ENCODE measurements at regions not wholly inside any gene's neighbourhood (a gene's known extent, or its start where the extent isn't known, plus 50 kb on each side); places are given as distances from the start of the nearest gene placed in this dataset.

DNA sequence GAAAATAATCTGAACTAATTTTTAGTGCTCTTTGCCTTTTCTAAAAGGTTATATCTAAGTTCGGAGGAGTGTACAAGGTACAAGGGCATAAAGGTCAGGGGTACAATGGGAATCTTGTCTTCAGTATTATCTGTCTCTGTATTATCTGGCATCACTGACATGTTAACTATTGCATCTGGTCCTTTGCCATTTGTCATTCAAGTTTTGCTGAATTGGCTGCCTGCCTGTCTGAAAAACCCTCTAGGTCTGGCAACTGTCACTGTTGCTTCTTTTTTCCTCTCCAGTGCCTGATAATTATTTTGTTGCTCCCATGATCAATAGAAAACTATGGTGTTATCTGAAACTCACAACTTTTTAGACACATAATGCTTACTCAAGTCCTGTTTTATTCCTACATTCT is 112.5 kb upstream of the STK26 start:
- DNase-seq = no peak

DNA sequence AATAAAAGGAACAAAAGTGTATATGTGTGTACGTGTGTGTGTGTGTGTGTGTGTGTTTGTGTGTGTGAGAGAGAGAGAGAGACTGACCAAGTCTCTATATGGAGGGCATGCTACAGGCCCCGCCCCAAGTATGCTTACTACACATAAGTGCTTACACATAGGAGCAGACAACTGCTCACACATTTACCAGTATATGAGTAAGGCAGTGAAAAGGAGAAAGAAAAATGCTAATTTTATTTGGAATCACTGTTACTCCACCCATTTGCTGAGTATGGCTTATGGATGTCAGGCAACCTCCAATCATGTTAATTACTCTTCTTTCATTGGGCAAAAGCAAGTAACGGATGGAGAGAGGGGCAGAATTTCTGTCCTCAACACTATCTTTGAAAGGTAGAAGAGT is 107.6 kb upstream of the STK26 start:
- no peak for DNase-seq

GRCh38 chrX:131917588-131917987 is 105.5 kb upstream of the STK26 start:
- no peak for DNase-seq

DNA sequence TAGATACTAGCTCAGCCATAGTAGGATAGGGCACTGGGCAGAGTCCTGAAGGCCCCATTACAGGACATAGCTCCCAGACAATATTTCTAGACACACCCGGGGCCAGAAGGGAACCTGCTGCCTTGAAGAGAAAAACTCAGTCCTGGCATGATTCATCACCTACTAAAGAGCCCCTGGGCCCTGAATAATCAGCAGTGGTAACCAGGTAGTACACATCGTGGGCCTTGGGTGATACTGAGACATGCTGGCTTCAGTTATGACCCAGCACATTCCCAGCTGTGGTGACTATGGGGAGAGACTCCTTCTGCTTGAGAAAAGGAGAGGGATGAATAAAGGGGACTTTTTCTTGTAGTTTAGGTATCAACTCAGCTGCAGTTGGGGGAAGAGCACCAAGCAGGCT is 104.3 kb upstream of the STK26 start:
- no peak for DNase-seq

DNA sequence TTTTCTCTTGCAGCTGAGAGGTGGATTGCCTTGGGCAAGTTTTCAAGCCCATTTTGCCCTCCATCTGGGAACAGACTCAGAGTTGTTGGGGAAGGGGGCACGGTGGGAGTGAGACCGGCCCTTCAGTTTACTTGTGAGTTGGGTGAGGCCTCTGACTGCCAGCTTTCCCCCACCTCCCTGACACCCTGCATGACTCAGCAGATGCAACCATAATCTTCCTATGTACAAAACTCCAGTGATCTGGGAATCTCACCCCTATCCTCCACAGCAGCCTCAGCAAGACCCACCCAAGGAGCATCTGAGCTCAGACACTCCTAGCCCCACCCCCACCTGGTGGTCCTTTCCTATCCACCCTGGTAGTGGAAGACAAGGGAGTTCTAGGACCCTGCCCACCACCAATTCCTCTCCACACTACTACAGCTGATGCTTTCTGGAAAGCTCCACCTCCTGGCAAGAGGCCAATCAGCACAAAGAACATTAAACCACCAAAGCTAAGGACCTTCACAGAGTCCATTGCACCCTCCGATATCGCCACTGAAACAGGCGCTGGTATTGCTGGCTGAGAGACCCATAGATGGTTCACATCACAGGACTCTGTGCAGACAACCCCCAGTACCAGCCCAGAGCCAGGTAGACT is 99.4 kb upstream of the STK26 start:
- DNase-seq = no peak

GRCh38 chrX:131938749-131939148 is 84.4 kb upstream of the STK26 start:
- DNase-seq = no peak

GRCh38 chrX:131942034-131942433 is 81.1 kb upstream of the STK26 start:
- no peak for DNase-seq

DNA sequence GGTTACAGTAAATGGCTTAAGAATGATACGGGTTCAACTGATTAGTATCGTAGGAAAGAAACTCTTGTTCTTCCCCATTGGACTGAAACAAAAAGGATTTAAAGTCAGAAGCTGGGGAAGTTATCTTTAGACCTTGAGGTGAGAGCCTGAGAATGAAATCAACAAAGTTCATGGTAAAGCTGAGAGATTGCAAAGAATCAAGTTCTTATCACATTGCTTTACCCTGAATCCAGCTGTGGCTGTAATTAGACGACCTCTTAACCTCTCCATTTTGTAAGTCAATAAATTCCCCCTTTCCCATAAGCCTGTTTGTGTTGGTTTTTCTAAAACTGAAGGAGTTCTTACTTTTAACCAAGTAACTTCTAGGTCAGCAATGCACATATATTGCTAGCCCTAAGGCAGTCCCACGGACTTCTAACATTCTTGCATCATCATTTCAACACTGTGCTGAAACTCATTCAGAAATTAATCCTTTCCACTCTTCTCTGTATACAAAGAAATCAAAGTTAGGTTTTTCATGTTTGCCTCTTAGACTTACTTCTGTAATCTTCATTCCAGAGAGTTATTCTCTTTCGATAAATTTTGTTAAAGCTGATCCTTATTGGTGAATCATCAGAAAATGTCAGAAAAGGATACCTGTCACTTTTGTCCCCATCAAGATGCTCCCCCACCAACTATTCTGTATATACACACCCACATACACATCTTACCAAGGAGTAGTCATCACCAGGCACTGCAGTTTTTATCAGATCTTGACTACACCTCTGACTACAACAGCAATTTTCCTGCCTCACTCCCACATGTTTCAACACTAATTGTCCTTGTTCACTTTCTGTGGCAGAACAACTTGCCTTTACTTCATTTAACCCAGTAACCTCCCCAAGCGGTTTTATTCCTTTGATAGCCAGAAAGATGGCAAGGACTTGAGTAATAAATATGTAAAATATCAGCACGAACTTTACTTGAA is 77.9 kb upstream of the STK26 start:
- DNase-seq = no peak

- DNase-seq = no peak
Observed at GRCh38 chrX:131951166-131951565, 71.9 kb upstream of the STK26 start.

DNA sequence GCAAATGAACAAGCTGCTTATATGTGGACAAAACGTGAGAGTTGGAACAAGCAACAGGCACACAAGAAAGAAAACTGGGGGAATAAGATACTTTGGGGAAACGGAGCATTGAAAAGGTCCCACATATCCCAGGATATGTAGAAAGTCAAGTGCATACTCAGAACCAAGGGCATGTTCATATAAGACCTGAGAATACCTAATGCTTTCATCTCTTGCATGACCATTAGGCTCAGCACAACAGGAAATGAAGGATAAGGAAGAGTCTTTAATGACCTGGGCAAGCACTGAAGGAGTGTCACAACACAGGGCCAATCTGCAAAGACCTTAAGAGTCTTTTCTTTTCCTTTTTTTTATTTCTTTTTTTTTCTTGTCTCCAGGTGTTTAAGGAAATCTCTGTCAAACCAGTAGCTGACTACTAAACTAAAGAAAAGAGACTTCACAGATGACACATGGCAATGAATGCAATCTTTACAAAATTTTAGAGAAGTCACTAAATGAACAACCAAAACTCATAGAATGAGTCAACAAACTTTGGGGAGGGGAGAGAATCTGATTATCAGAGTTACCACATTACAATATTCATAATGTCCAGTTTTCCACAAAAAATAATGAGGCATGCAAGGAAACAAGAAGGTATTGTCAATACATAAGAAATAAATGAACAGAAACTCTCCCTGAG is 67.9 kb upstream of the STK26 start:
- DNase-seq = no peak

- no peak for DNase-seq
Observed at GRCh38 chrX:131958724-131959123, 64.4 kb upstream of the STK26 start.

DNA sequence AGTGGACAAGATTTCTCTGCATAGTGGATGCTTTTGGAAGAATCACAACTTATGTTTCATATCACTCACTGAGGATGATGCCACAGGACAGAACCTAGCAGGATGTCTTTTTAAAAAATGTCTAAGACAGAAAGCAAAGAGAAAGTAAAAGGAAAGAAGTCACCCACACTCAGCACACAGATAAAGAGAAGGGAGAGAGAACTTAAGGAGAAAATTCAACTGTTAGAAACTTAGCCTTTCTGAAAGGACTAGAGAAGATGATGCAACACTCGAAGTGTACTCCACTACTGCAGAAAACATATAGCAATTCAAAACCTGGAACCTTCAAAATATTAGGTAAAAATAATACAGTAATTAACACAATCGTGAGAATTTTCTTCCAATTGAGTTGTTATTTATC is 52.8 kb upstream of the STK26 start:
- DNase-seq = no peak

All from RPMI8226 (cell line).